NCI-H82 treated with DMSO at 0.1 percent for 48 hours (cell line): ENCODE measurements at regions not wholly inside any gene's neighbourhood (a gene's known extent, or its start where the extent isn't known, plus 50 kb on each side); places are given as distances from the start of the nearest gene placed in this dataset.
"Not testable (repeated sequence)": the region's sequence is repeated elsewhere in the genome, so short reads cannot be mapped to it uniquely, and the experiment has no call there.

Experiments used
- DNase-seq: peaks from one replicate; lab custom pipeline; 2025; ENCODE audit not compliant: unreplicated experiment; lab: John Stamatoyannopoulos, UW

DNA sequence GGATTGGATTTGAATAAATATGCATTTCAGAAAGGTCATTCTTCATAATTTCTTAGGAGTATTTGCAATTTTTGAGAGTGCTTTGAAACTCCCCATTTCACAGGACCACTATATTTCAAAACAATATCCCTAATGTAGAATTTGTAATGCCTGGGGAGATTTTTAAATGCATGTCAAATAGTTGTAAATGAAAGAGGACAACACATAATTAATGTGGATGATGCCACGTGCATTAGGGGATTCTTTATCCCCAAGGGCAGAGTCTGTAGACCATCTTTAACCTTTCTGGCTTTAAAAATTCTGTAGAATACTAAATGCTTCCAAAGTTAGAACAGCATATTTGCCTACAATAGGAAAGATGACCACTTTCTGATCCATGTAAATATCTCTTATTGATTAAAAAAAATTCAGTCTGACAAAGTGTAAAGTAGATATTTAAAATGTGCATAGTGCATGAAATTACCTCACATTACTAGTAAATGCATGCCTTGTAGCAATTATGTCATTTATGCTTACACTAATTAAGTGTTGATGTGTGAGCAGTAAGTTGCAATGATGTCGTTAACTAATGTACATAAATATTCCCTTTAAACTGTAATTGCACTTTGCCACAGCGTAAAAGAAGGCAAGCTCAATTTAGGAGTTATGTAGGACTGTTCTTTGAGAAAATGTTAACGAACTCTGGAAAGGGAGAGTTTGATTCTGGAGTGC is 416.1 kb downstream of the PSAT1 start:
- no peak for DNase-seq

GRCh38 chr9:78713614-78714405 is 416.9 kb downstream of the PSAT1 start:
- DNase-seq, result no peak

- DNase-seq, result no peak
Measured at GRCh38 chr9:78714576-78714975, 417.7 kb downstream of the PSAT1 start.

DNA sequence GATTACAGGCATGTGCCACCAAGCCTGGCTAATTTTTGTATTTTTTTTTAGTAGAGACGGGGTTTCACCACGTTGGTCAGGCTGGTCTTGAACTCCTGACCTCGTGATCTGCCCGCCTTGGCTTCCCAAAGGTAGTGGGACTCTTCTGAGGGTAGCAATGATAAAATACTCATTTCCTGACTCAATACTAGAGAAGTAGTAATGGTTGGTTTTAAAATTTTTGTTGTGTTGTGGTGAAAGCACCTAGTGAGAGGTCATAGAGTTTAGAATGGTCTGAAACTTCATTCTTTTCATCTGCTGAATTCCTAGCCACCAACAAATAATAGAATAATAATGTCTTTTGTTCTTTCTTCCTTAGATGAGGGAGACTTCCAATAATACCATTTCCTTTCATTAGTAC is 422.1 kb downstream of the PSAT1 start:
- not testable (repeated sequence) for DNase-seq

GRCh38 chr9:78724896-78725295 is 428.0 kb downstream of the PSAT1 start:
- DNase-seq, result no peak

DNA sequence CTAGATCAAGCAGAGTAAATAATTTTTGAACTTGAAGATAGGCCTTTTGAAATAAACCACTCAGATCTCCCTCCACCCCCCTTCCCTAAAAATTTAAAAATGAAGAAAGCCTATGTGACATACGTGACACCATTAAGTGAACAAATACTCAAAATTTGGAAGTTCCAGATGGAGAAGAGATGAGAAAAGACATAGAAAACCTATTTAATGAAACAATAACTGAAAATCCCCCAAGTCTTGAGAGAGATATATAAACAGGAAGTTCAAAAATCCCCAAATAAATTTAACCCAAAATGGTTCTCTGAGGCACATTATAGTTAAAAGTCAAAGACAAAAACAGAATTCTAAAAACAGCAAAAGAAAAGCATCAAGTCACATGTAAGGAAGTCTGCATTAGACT is 428.6 kb downstream of the PSAT1 start:
- DNase-seq, result no peak

- DNase-seq, result no peak
Measured at GRCh38 chr9:78745331-78745730, 448.4 kb downstream of the PSAT1 start.

DNA sequence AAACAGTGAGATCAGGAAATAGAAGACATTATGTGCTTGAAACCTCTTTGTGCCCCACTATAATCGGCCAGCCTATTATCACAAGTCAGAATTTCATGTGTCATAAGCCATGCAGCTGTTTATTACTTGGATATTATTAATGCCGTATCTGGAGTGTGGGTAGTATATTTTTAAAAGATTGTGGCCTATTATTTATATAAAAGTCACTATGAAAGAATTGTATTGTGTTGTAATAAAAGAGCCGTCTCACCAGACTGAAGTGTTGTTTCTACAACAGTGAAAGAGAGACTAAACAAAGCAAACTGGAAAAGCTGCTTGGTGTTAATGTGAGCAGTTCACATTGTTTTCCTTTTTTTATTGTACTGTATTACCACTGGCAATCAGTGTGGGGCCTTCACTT is 449.1 kb downstream of the PSAT1 start:
- no peak for DNase-seq

DNA sequence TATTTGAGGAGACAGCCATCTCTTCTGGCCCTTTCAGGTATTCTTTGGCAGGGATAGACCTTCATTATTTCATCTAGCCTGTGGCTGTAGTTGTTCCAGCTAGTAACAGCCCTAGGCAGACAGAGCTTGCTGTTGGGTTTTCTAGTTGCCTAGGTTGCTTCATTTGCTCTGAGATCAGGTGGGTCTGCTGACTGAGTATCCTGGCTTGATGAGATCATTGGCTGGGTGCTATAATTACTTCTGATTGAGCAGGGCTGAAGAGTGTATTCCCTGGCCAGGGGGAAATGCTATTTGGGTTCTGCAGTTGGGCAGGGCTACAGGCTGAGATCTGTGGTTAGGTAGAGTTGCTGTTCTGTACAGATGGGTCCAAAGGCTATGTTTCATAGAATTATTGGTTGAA is 456.1 kb downstream of the PSAT1 start:
- no peak for DNase-seq

DNA sequence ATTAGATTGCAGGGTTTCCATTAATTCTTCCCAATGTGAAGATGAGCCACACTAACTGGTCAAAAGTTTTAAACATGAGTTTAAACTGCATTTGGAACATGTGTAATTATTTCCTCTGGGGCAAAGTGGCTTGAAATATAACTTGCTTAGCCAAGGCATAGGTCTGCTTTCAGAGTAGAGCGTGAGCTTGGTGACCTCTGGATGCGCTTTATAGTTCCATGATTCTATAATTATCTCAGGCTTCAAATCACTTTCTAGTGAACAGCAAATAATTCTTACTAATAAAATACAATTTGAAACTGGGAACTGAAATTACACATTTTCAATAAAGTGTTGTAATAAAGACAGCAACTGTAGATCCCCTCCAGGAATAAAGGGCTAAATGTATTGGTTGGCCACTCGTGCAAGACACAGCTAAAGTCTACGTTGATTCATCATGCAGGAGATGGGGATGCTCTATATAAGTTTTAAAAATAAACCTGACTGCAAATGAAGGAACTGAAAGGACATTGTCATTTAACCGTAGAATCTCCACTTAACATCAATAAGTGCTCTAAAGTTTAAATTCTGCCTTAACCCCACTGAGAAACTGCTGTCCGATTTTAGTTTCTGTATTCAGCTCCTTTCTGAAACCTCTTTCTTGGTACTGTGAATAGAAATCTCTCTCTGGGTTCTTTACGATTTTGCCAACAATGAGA is 460.0 kb downstream of the PSAT1 start:
- DNase-seq, result no peak

GRCh38 chr9:78763424-78763823 is 466.5 kb downstream of the PSAT1 start:
- DNase-seq, result no peak

- no peak for DNase-seq
Measured at GRCh38 chr9:78765861-78766260, 468.9 kb downstream of the PSAT1 start.

- DNase-seq, result no peak
Measured at GRCh38 chr9:78767490-78767889, 470.6 kb downstream of the PSAT1 start.

- no peak for DNase-seq
Measured at GRCh38 chr9:78769690-78770089, 472.8 kb downstream of the PSAT1 start.

DNA sequence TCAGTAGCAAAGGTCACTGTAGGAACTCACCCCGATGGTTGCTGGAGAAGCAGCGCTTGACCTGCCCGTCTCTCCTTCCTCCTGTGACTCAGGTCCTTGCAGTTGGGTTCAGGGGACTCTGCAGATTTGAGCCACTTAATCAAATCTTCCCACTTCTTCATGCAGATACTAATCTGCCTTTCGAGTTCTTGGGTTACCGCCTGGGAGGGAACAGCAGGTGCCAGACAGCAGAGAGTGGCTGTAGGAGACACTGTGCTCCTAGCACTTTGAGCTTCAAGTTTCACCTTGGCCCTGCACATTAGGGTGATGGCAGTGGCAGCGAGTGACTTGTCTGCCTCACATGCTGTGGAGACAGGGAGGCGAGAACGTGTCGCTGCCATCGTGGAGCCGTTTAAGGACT is 478.3 kb downstream of the PSAT1 start:
- no peak for DNase-seq

GRCh38 chr9:78775696-78776295 is 478.9 kb downstream of the PSAT1 start:
- DNase-seq, result no peak

DNA sequence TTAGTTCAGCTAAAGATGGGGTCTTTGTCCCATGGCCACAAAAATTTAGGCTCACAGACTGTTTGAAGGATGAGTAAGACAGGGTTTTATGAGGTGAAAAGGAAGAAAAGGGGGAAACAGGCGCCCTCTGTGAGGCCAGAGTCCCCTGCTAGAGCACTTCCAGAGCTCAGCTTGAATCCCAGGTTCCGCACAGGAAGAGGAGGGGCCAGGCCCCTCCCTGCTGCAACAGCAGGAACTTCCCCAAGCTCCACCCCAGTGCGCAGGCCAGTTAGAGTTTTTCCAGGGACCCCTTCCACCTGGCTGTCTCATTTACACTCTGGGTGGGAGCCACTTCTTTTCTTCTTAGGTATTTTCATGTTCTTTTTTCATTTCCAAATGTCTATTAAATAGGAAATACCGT is 480.8 kb downstream of the PSAT1 start:
- no peak for DNase-seq

- DNase-seq, result no peak
Measured at GRCh38 chr9:78778318-78778717, 481.4 kb downstream of the PSAT1 start.

DNA sequence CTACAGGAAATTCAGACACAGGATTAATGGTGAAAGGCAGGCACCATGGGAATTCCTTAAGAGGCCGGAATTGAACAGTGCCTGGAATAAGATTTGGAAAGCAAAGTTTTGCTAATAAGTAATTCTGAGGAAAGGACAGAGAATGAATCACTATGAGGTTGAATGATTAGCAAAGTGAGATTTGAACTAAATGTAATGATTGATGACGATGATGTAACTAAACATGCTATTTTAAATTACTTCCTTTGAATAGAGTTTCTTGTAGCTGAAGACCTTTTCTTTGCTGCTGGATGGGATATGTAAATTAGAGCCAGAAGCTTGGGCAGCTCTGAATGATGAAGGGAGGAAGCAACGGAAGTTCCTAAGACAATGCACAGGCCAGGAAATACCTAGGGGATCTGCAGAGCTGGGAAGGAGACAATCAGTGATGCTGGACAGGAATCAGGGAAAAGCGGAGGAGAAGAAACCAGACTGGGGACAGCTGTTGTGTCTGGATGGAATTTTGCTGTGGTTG is 482.0 kb downstream of the PSAT1 start:
- DNase-seq, result no peak

- no peak for DNase-seq
Measured at GRCh38 chr9:78781681-78782080, 484.8 kb downstream of the PSAT1 start.

DNA sequence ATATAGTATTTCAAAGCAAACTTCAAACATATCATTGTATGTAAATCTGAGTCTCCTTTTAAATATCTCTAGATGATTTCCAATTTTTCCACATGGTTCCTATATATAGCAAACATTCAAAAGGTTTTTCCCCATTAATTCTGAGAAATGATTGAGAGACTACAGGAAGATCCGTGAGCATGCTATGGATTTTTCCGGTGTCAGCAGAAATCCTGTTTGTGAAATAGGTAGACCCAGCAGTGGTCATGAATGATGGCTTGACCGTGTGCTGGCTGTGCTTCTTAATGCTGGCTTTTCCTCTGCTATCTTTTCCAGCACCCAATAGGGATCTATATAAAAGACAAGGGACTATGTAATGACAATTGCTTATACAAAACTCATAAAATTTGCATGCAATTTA is 485.3 kb downstream of the PSAT1 start:
- no peak for DNase-seq
